ENCODE measurements at regions not wholly inside any gene's neighbourhood (a gene's known extent, or its start where the extent isn't known, plus 50 kb on each side); places are given as distances from the start of the nearest gene placed in this dataset.

DNA sequence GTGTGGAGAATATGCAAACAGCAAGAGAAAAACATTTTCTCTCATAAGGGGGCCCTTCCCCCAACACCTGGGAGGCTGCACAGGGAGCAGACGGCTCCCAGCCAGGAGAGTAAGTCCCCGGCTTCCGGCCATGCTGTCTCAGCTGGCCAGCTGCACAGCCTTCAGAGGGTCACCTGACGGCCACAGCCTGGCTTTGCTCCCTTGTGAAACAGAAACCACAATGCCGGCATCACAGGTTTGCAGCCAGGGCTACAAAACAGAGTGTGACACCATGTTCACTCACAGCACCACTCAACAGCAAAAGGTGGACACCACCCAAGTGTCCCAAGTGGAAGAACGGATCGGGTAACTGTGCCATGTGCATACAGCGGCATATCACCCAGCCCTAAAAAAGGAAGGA is 86.9 kb upstream of the GPC1 start:
- no peak for DNase-seq

DNA sequence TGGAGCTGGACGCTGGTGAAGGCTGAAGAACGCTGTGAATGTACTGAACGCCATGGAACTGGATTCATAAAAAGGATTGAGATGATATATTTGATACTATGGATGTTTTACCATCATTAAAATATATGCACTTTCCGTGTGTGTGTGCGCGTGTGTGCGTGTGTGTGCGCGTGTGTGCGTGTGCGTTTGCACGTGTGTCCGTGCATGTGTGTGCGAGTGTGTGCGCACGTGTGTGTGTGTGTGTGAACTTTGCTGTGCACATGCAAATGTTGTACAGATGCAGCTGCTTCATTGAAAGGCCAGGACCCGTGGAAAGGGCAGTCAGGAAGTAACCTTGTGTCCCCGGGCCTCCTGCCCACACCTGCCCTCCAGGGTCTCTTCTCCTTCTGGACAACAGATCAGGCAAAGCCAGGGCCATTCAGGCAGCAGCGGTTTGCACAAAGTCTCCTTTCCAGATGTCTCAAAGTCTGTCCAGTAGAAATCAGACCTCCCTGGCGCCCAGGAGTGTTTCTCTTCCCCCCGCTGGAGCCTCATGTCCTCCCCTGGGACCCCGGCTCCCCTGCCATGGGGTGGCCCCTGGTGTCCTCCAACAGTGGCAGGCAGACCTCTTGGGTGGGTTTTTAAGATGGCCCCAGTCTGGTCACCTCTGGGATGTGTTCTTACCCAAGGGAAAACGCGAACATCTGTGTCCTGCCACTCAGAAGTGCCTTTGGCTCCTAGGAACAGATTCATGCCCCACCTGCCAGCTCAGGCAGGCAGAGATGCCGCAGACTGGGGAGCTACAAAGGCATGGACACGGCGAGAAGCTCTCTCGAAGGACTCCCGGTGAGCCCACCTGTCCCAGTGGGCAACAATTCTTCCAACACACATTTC is 86.1 kb upstream of the GPC1 start:
- DNase-seq, result no peak

DNA sequence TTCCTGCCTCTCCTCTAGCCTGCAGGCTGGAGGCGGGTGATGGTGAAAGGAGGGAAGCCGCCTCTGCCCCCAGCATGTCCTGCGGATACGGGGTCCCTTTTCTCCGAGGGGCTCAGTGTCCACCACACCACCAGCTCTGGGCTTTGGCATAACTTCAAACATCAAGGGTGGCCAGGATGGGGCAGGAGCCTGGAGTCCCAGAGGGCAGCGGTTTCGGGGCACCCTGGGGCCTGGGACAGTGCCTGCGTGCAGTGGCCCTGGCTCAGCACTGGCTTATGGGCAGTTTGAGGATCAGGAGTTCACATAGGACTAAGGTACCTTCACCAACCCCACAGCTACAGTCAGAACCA is 85.5 kb upstream of the GPC1 start:
- no peak for DNase-seq

DNA sequence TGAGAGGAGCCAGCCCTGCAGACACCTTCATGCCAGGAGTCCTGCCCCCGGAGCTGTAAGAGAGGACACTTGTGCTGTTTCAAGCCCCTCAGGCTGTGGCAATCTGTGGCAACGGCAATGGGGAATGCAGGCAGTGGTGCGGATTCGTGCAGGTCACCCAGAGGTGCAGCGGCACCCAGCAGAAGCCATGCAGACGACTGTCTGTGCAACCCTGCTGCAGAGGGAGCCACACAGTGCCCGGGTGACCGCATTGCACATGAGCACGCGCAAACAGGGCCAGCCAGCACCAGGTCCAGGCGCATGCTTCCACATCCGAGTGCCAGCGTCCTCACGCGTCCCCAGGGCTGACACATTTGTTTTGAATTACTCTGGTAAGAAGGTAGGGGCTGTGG is 84.8 kb upstream of the GPC1 start:
- DNase-seq, result no peak

DNA sequence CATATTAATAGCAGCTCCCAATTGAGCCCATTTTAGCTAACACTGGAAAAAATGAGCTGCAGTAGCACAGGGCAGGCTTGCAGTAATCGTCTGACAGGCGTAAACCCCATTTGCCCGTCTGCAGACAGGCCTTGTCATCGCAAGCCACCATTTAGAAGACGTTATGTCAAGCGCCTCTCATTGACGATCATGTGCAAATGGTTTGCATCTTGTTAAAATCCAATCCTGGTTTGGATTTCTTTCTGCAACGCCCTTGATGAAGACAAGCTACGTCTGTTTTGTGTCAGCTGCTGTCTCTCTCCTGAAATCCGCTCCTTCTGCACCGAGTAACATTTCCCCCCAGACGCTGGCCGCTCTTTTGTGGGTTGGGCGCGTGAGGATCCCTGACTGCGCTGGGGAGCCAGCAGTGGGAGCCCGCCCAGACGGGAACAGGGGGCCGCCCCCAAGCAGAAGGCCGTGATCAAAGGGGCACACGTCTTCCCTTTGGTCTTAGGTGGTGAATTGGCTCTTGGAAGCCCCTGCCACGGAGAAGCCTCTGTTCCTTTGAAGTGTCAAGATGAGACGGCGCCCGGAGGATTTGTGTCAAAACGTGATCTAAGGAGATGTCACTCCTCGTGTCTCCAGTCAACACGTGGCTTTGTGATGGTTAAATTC is 84.2 kb upstream of the GPC1 start:
- no peak for DNase-seq

DNA sequence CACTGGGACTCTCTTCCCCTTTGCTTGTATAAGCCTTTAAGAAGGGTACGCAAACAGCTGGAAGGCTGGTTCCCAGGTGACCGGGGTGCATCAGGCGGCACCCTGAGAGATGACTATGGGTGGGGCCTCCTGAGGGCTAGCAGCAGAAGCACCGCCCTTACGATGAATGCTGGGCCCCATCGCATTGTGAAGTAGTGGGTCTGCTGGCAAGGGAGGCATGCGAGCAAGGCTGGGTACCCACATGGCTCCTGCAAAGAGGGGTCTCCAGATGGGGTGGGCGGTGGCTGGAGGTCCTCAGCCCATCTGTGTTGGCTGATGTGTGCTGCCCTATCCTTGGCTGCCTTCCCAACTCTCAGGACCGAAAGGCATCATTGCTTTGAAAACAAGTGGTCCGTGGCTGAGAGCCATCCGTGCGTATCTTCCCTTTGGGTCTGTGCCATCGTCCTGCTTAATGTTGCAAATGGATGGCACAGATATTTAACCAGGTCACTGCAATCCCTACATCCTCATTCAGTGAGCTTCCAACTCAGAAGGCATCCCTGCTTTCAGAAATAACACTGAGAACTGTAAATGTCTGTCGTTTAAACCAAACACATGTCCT is 83.5 kb upstream of the GPC1 start:
- DNase-seq, result peak; percentile 83

DNA sequence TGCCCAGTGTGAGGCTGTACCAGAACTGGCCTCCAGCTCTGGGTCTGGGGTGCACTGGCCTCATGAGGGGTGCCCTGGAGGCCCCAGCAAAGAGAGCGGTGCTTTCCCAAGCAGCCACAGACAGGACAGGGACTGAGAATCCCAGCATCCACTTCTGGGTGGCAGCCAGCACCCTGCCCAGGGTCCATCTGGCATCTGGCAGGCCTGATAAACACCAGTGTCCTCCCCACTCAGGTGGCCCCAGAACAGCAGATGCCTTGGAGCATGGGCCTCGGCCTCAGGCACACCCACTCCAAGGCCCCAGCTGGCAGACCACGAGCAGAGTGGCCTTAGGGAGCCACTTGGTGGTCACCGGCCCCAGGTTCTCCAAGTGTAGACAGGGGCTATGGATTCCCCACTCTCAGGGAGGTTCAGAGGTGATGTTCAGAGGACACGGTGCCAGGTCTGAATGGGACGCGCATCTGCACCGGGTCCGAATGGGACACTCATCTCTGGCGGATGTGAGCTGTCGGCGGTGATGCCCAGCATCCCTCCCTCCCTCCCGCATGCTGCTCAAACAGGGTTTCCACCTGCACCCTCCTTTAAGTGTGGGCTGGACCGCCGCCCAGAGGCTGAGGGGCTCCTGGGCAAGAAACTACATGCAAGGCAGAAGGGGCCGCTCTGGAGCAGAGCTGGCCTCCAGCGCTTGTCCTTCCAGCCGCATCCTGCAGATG is 82.2 kb upstream of the GPC1 start:
- DNase-seq, result no peak

DNA sequence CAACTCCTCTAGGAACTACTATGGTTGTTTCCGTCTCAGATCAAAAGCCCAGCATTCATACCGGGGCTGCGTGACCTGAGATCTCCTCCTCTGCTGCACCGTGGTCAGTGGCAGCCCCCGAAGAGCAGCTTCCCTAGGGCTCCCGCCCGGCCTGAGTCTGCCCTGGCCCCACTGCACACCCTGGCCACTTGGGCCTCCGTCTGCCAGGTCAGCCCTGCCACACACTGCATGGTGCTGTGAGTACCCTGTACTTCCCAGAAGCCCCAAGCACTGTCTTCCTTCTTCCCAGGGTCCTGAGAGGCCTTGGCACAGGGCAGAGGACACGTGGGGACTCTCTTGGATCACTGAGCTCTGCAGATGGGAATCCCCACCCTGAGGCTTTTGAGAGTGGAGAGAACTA is 81.5 kb upstream of the GPC1 start:
- DNase-seq, result no peak

DNA sequence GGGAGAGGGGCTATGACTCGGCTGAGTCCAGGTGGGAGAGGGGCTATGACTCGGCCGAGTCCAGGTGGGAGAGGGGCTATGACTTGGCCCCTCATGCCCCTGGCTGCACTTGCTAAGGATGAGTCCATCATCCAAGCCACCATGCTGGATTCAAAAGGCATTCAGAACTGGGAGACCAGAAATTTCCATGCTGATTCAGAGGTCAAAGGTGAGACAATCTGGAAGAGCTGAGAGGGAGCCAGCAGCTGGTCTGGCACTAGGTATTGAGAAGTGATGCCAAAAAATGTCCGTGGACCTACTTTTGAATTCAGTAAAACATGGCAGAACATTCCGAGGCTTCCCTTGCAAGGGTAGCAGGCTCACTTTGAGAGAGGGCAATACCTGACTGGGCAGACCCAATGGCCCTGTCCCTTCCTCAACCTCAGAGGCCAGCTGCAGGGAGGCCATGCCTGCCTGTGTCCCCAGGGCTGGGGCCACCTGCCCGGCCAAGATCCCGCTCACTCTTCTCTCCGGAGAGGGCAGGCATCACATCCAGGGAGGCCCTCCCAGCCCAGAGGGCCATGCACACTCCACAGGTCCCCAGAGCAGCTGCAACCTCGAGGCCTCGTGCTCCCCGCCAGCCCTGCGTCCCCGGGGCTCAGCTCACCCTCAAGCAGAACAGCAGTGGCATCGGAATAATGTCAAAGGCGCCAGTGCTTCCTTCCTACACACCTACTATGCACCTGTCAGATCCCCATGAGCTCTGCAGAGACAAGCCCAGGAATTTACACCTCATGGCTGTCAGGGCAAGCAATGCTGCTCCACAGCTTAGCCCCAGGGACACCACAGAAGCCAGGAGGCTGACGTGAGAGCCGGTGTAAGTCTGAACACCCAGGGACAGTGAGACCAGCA is 80.2 kb upstream of the GPC1 start:
- DNase-seq, result no peak

DNA sequence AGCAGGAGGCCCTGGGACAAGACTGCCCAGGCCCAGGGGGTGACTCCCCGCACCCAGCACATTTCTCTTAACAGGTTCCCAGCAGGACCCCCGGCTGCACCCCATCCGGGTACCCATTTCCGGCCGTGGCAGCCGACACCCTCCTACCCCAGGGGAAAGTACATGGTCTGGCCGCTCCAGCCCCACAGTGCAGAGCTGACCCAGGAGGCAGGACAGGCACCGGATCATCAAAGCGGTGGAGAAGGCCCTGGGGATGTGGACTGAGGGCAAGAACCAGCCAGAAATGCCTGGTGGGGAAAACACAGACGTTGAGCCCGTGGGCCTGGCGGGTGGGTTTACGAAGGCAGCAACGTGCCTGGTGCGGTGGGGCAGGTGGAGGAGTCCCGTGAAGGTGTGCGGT is 79.5 kb upstream of the GPC1 start:
- DNase-seq, result no peak

DNA sequence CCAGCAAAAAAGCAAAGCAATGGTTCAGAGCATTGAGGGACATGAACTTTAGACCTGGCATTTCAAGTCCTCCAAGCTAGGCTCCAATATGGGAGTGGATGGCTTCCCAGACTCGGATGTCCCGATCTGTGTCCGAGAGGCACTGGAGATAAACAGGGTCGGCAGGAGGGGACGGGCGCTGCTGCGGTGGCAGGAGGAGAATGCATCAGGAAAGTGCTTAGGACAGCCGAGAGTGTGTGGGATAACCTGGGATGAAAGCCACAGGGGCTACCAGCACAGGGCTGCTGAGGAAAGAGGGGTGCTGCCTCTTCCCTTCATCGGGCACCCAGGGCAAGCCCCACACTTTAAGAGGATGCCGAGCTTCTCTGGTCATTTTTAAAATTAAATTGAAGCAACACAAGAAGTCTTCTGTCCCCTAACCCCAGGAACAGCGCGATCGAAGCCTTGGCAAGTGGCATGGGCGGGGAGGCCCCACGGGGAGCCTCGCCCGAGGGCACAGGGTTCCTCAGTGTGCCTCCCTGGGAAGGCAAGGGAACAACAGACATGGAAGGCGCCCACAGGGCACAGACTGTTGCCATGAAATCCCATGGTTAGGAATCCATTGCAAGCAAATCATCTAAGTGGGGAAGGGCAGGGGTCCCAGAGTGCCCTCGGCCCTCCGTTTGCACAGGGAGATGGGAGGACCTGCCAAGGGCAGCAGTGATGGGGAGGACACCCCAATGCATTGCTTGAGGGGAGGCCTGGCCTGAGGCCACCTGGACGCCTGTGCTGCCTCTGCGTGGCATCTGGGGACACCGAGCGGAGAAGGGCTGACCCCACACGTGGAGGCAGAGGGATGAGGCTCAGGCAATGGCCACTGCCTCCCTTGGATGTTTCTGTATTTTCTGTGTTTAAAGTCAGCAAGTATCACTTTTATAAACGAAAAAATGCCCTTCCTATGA is 78.5 kb upstream of the GPC1 start:
- DNase-seq, result no peak

DNA sequence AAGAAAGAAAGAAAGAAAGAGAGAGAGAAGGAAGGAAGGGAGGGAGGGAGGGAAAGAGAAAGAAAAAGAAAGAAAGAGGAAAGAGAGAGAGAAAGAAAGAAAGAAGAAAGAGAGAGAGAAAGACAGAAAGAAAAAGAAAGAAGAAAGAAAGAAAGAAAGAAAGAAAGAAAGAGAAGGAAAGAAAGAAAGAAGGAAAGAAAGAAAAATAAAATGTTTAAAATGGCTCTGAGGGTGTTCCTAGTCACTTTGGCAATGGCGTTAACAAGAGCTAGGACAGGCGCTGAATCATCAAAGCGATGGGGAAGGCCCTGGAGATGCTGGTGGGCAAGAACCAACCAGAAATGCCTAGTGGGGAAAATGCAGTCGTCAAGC is 77.8 kb upstream of the GPC1 start:
- no peak for DNase-seq

DNA sequence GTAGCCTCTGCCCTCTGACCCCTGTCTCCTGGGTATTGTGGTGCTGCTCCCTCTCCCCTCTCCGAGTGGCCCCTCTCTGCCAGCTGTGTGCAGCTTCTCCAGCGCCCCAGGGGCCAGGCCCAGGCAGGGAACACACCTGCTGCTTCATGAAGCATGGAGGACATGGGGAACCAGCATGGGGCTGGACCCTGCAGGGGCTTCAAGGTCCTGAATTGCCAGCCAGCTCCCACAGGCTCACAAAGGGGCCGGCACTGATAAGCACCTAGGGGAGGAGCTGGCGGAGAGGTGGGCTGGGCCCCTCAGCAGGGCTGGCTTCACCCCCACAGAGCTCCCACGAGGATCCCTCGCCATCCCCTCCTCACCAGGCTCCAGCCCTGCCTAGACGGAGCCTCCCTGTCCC is 77.4 kb upstream of the GPC1 start:
- no peak for DNase-seq

DNA sequence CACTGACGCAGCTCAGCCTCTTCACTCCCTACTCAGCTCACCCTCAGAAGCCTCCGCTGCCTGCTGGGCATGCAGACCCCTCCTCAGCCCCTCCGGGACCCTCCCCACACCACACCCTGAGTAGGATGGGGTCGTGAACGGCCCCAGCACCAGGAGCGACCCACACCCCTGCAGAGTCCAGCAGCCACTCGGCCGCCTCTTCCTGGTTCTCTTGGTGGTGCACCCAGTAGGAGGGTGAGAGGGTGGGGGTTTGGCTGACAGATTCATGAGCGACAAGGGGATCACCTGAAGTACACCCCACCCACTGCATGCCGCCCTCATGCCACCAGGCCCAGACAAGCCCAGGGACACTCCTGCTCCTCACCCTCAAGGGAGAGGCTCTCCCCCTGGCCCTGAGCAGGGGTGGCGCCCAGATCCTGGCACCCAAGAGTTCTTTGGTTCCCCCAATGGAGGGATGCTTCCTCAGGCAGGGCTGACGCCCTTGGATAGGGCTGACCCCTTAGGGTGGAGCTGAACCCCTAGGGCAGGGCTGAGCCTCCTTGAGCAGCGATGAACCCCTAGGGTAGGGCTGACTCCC is 76.6 kb upstream of the GPC1 start:
- no peak for DNase-seq

DNA sequence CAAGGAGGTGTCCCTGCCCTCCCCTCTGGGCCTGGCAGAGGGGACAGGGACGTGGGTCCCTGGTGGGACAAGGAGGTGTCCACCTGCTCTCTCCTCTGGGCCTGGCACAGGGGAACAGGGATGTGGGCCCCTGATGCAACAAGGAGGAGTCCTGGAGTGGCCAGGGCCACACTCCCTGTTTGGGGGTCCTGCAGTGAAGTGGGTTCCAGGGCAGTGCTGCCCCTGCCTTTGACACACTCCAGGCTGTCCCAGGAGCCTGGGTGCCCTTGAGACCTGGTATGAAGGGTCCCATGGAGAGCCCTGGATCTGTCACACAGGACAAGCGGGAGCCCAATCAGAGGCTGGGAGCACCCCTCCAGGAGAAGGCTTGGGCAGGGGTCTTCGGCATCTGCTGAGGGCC is 75.8 kb upstream of the GPC1 start:
- DNase-seq, result no peak

DNA sequence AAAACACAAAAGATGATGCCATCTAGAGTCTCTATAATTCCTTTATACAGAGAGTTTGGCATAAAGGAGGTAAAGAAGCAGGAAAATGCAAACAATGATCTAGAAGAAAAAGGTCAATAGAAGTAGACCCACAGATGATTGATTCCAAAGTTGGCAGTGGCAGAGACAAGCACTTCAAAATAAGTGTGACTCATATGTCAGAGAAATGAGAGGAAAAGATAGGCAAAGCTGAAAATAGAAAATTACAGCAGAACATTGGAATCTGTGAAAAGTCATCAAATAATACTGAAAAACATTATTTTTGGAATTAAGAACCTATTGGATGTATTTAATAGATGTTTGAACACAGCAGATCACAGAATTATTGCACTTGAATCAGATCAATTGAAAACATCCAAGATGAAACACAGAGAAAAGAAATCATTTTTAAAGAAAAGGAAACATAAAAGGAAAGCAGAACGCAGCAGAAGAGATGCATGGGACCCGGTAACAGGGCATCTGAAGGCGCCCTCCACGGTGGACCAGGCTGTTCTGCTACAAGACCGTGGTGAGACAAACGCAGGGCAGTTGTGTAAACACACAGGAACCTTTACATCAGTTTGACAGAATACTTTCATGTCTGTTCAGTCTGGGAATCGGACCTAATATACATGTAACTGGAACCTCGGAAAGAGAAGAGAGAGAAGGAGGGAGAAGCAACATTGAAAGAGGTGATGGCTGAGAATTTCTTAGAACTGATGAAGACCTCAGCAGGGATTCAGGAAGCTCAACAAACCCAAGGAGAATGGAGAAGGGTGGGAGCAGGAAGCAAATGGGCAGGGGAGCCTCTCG is 74.6 kb upstream of the GPC1 start:
- no peak for DNase-seq

DNA sequence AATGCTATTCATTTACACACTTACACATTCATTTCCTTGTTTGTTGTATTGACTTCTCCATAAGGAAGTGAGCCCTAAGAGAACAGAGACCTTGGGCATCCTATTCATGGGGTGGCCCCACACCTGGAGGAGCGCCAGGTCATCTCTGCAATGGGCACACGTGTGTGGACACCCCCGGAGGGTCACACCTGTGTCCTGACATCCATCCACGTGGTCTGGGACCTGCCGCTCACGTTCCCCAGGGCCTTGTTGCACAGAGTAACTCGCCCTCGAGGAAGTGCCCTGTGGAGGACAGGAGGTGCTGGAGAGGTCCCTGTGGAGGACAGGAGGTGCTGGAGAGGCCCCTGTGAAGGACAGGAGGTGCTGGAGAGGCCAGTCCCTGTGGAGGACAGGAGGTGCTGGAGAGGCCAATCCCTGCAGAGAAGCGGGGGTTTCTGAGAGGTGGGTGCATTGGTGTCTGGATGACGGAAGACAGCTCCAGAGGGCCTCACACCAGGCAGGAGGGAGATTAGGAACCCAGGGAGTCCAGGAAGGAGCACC is 73.2 kb upstream of the GPC1 start:
- DNase-seq, result no peak

DNA sequence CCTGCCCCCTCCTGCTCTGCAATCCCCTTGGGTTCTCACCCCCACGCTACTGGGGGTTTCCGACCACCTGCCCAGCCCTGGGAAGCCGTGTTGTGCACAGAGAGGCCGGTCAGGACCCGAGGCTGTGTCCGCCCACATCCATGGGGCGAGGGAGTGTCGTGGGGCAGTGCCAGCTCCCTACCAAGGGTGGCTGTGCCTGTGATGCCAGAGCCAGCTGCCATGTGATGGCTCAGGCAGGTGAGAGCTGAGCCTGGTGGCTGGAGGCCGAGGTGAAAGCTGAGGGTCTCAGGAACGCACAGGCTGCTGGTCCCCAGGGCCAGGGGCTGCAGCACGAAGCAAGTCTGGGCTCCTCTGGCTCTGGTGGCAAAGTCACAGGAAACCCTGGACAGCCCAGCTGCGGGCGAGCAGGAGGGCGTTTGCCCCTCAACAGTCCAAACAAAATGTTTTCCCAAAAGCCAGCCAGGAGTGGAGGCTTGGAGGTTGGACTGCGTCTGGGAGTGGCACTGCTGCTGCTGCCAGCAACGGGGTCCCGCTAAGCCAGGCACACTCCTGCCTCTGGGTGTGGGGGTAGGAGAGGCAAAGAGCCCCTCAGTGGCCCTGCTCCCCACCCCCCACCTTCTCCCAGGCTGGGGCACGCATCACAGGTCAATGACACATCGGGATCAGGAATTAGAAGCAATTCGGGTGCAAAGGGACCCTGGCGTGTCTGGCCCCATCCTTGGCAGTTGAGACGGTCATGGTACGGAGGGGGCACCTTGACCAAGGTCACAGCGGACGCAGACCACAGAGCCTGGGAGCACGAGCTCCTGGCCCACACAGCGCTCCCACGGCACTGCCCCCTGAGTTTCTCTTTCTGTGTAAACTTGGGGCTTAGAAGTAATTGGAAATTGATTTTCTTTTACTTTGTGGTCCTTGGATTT is 72.4 kb upstream of the GPC1 start:
- no peak for DNase-seq

All from kidney glomerular epithelial cell (primary cell).